H9 (cell line): ENCODE measurements at regions not wholly inside any gene's neighbourhood (a gene's known extent, or its start where the extent isn't known, plus 50 kb on each side); places are given as distances from the start of the nearest gene placed in this dataset.

Experiments used
- DNase-seq: peaks from one replicate; pipeline ENCODE4 v3.0.0-alpha.2; 2017
- H2AFZ ChIP-seq: one replicate; pipeline ENCODE4 v1.6.1; 2013; ENCODE audit warnings: mild to moderate bottlenecking, low read length, control low read depth, moderate library complexity
- H2AK5ac ChIP-seq: 2 replicates; pipeline ENCODE4 v1.6.1; 2013; ENCODE audit warnings: low read length, control low read depth, mixed read lengths; ENCODE audit not compliant: insufficient read length
- H2BK120ac ChIP-seq: one replicate; pipeline ENCODE4 v1.6.1; 2013; ENCODE audit warnings: low read depth, mild to moderate bottlenecking, low read length, control low read depth, inconsistent platforms; ENCODE audit not compliant: poor library complexity, severe bottlenecking
- H2BK12ac ChIP-seq: 2 replicates; pipeline ENCODE4 v1.6.1; 2013; ENCODE audit warnings: low read length, control low read depth, mixed read lengths, low read depth; ENCODE audit not compliant: insufficient read length
- H2BK15ac ChIP-seq: 2 replicates; pipeline ENCODE4 v1.6.1; 2013; ENCODE audit warnings: low read depth, low read length, control low read depth
- H2BK20ac ChIP-seq: one replicate; pipeline ENCODE4 v1.6.1; 2013; ENCODE audit warnings: low read depth, mild to moderate bottlenecking, low read length, control low read depth, inconsistent platforms; ENCODE audit not compliant: poor library complexity, severe bottlenecking
- H2BK5ac ChIP-seq: 2 replicates; pipeline ENCODE4 v1.6.1; 2013; ENCODE audit warnings: low read length, control low read depth, mixed read lengths; ENCODE audit not compliant: insufficient read length
- H3K14ac ChIP-seq: 2 replicates; pipeline ENCODE4 v1.6.1; 2013; ENCODE audit warnings: low read length, control low read depth; ENCODE audit not compliant: insufficient read depth
- H3K18ac ChIP-seq: 2 replicates; pipeline ENCODE4 v1.6.1; 2013; ENCODE audit warnings: low read depth, mild to moderate bottlenecking, mixed read lengths, low read length, control low read depth; ENCODE audit not compliant: insufficient read length
- H3K23ac ChIP-seq: 2 replicates; pipeline ENCODE4 v1.6.1; 2013; ENCODE audit warnings: low read length, control low read depth, mixed read lengths, low read depth; ENCODE audit not compliant: insufficient read length
- H3K23me2 ChIP-seq: 2 replicates; pipeline ENCODE4 v1.6.1; 2013; ENCODE audit warnings: low read depth, mild to moderate bottlenecking, mixed read lengths, low read length, control low read depth; ENCODE audit not compliant: insufficient read length, poor library complexity, severe bottlenecking
- H3K27ac ChIP-seq: 2 replicates; pipeline ENCODE4 v1.5.1; 2013; ENCODE audit warnings: low read length, control low read depth, mixed read lengths, low read depth; ENCODE audit not compliant: insufficient read length
- H3K27me3 ChIP-seq: 2 replicates; pipeline ENCODE4 v1.6.1; 2013; ENCODE audit warnings: low read length, control low read depth, inconsistent platforms; ENCODE audit not compliant: insufficient read depth
- H3K4ac ChIP-seq: 2 replicates; pipeline ENCODE4 v1.6.1; 2013; ENCODE audit warnings: low read depth, mild to moderate bottlenecking, control low read depth, inconsistent platforms, low read length, moderate library complexity
- H3K4me1 ChIP-seq: 2 replicates; pipeline ENCODE4 v1.6.1; 2013; ENCODE audit warnings: low read length, control low read depth, inconsistent platforms; ENCODE audit not compliant: insufficient read depth
- H3K4me2 ChIP-seq: 2 replicates; pipeline ENCODE4 v1.6.1; 2013; ENCODE audit warnings: low read length, control low read depth, mixed read lengths; ENCODE audit not compliant: insufficient read length, insufficient read depth
- H3K56ac ChIP-seq: 2 replicates; pipeline ENCODE4 v1.6.1; 2013; ENCODE audit warnings: low read depth, mild to moderate bottlenecking, mixed read lengths, low read length, control low read depth; ENCODE audit not compliant: insufficient read length
- H3K79me1 ChIP-seq: 2 replicates; pipeline ENCODE4 v1.6.1; 2013; ENCODE audit warnings: low read depth, mild to moderate bottlenecking, moderate library complexity, low read length, control low read depth, inconsistent platforms; ENCODE audit not compliant: insufficient read depth, poor library complexity, severe bottlenecking
- H3K79me2 ChIP-seq: 2 replicates; pipeline ENCODE4 v1.6.1; 2013; ENCODE audit warnings: low read length, control low read depth, inconsistent platforms; ENCODE audit not compliant: insufficient read depth
- H3K9ac ChIP-seq: 2 replicates; pipeline ENCODE4 v1.6.1; 2013; ENCODE audit warnings: low read length, control low read depth, mixed read lengths; ENCODE audit not compliant: insufficient read length; ENCODE audit errors: extremely low read depth
- H3K9me3 ChIP-seq: one replicate; pipeline ENCODE4 v1.6.1; 2013; ENCODE audit warnings: low read depth, low read length, inconsistent platforms; ENCODE audit not compliant: control insufficient read depth
- H3T11ph ChIP-seq: one replicate; pipeline ENCODE4 v1.6.1; 2013; ENCODE audit warnings: mild to moderate bottlenecking, low read length, control low read depth, inconsistent platforms
- H4K20me1 ChIP-seq: one replicate; pipeline ENCODE4 v1.6.1; 2013; ENCODE audit not compliant: control insufficient read depth, insufficient read length, insufficient read depth
- H4K5ac ChIP-seq: 2 replicates; pipeline ENCODE4 v1.6.1; 2013; ENCODE audit warnings: low read depth, mild to moderate bottlenecking, mixed read lengths, low read length, control low read depth; ENCODE audit not compliant: insufficient read length
- H4K8ac ChIP-seq: replicated peaks from 2 replicates; pipeline ENCODE4 v1.6.1; 2013; ENCODE audit warnings: low read length, control low read depth, mixed read lengths, low read depth; ENCODE audit not compliant: insufficient read length
- H4K91ac ChIP-seq: 2 replicates; pipeline ENCODE4 v1.6.1; 2013; ENCODE audit warnings: low read depth, mild to moderate bottlenecking, moderate library complexity, mixed read lengths, low read length, control low read depth; ENCODE audit not compliant: insufficient read length
- H3K27ac Mint-ChIP-seq, 3 experiments: 2 replicates in 2 of 3; 3 replicates in 1 of 3; pipeline ENCODE4 v1.8.0; 2020 to 2021; ENCODE audit warnings: mixed read lengths in 3 of 3, mild to moderate bottlenecking in 1 of 3, moderate library complexity in 1 of 3
- H3K27me3 Mint-ChIP-seq: 2 replicates; pipeline ENCODE4 v1.8.0; 2021; ENCODE audit warnings: low read depth, mild to moderate bottlenecking, moderate library complexity, mixed read lengths
- H3K36me3 Mint-ChIP-seq, 3 experiments: 2 replicates in 2 of 3; 3 replicates in 1 of 3; pipeline ENCODE4 v1.8.0; 2020 to 2021; ENCODE audit warnings: low read depth in 3 of 3, mixed read lengths in 3 of 3; ENCODE audit not compliant: insufficient read depth in 1 of 3
- H3K4me1 Mint-ChIP-seq, 2 experiments: 2 replicates each; pipeline ENCODE4 v1.8.0; 2020; ENCODE audit warnings: mixed read lengths in 2 of 2
- H3K4me3 Mint-ChIP-seq, 2 experiments: 2 replicates in 1 of 2; 3 replicates in 1 of 2; pipeline ENCODE4 v1.8.0; 2020 to 2021; ENCODE audit warnings: mild to moderate bottlenecking in 2 of 2, mixed read lengths in 2 of 2, moderate library complexity in 1 of 2
- H3K9me3 Mint-ChIP-seq, 2 experiments: 2 replicates in 1 of 2; 3 replicates in 1 of 2; pipeline ENCODE4 v1.8.0; 2020; ENCODE audit warnings: mild to moderate bottlenecking in 2 of 2, mixed read lengths in 2 of 2, moderate library complexity in 1 of 2
- WGBS: extraction: QIAGEN DNeasy Blood & Tissue Kit; methylation state at CpG from one replicate; pipeline ENCODE4 v1.1.7; 2013; ENCODE audit warnings: missing lambda C conversion rate, low lambda C conversion rate, mixed read lengths; ENCODE audit not compliant: insufficient read length; ENCODE audit errors: extremely low coverage; 5-methylcytosine and 5-hydroxymethylcytosine counted together
- TF ChIP-seq, protein P1 (sequence below): fragments of 200-600 bp; sonication (generic); conservative IDR thresholded peaks from 3 replicates; pipeline ENCODE4 v1.8.0; 2021; ENCODE audit warnings: antibody characterized with exemption, mild to moderate bottlenecking

DNA sequence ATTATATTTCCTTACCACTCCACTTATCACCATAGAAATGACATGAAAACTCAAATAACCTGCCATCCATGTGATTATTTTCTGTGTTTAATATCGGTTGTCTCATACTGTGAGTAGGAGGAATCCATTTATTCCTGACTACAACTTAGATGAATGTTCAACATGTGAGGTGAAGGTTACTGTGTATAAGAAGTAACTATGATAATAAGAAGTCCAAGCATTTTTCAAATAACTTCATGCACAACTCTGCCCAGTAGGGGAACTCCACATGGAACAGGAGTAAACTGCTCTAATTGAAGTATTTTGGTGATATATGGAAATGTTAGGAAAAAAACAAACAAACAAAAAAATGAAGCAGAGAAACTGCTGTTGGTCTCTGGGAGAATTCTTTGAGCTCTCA is 447.5 kb upstream of the GRIN3A start:
- Histone ChIP-seq H3T11ph (no peak overlapping the region), H2BK120ac (no peak overlapping the region), H2BK12ac (no peak overlapping the region), H2BK20ac (no peak overlapping the region), H2AFZ (no peak overlapping the region), H3K18ac (no peak overlapping the region), H3K79me1 (no peaks in the 10 kb centered on the region), H2BK15ac (no peak overlapping the region), H3K4me1 (no peaks in the 10 kb centered on the region), H3K9me3 (no peaks in the 10 kb centered on the region), H4K8ac (no peak overlapping the region), H4K91ac (no peak overlapping the region), H2BK5ac (no peak overlapping the region), H3K9ac (no peak overlapping the region), H3K23ac (no peak overlapping the region), H3K4ac (no peak overlapping the region), H3K14ac (no peak overlapping the region), H3K56ac (no peak overlapping the region), H2AK5ac (no peak overlapping the region), H3K27me3 (no peaks in the 10 kb centered on the region), H3K79me2 (no peaks in the 10 kb centered on the region), H3K27ac (no peak overlapping the region), H3K4me2 (no peak overlapping the region), H4K5ac (no peak overlapping the region), H3K23me2 (no peaks in the 10 kb centered on the region), H4K20me1 (no peaks in the 10 kb centered on the region)
- TF ChIP-seq, protein P1, sequence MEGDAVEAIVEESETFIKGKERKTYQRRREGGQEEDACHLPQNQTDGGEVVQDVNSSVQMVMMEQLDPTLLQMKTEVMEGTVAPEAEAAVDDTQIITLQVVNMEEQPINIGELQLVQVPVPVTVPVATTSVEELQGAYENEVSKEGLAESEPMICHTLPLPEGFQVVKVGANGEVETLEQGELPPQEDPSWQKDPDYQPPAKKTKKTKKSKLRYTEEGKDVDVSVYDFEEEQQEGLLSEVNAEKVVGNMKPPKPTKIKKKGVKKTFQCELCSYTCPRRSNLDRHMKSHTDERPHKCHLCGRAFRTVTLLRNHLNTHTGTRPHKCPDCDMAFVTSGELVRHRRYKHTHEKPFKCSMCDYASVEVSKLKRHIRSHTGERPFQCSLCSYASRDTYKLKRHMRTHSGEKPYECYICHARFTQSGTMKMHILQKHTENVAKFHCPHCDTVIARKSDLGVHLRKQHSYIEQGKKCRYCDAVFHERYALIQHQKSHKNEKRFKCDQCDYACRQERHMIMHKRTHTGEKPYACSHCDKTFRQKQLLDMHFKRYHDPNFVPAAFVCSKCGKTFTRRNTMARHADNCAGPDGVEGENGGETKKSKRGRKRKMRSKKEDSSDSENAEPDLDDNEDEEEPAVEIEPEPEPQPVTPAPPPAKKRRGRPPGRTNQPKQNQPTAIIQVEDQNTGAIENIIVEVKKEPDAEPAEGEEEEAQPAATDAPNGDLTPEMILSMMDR: no peak
- no peak for DNase-seq
- no peaks in the 10 kb centered on the region for H3K27me3 Mint-ChIP-seq
- peaks cover 0 to 4% of the 10 kb centered on the region in 2 experiments; a peak in 1 of 5 replicates for H3K9me3 Mint-ChIP-seq
- peaks cover 0 to 4% (median 0%) of the 10 kb centered on the region in 3 experiments; a peak in 1 of 7 replicates for H3K36me3 Mint-ChIP-seq
- H3K27ac Mint-ChIP-seq: no peak overlapping the region
- WGBS: no CpG with 5 or more reads among the region's 1 CpG
- no peak overlapping the region for H3K4me3 Mint-ChIP-seq
- no peaks in the 10 kb centered on the region for H3K4me1 Mint-ChIP-seq
